ENCODE measurements at regions not wholly inside any gene's neighbourhood (a gene's known extent, or its start where the extent isn't known, plus 50 kb on each side); places are given as distances from the start of the nearest gene placed in this dataset.

GRCh38 chr1:199687321-199687720, 340.2 kb upstream of the NR5A2 start:
- Histone ChIP-seq H3K36me3 (ENCODE audit: insufficient read depth, low read length) (no peaks in the 10 kb centered on the region), H3K4me1 (ENCODE audit: insufficient read depth, low read length) (peaks cover 40% of the 10 kb centered on the region), H3K9me3 (ENCODE audit: control insufficient read depth, insufficient read depth, low read length) (no peaks in the 10 kb centered on the region), H3K9ac (ENCODE audit: low read depth, low read length) (no peak overlapping the region)

DNA sequence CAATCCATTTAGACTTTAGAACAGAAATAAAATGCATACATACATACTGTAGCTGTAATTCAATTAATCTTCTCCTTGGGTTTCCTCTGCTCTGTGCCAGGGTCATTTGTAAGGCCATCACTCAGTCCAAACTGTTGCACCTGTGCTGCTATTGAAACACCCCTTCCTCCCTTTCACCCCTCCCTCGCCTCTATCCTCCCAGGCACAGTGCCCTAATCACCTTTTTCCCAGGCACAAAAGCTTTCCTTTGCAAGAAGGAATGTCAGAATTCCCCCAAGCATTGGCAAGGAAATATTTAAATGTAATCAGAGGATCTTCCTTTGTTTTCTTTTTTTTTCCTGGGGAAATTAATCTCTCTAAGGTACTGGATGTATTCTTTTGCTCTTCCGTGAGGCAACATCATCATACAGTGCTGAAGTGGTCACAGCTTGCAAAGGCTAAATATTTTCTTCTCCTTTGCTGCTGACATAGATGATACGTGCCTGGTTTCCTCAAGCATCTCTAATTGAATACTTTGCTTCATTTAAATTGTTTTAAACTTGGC, 339.3 kb upstream of the NR5A2 start:
- Histone ChIP-seq H3K4me1 (ENCODE audit: insufficient read depth, low read length) (peaks cover 40% of the 10 kb centered on the region), H3K9me3 (ENCODE audit: control insufficient read depth, insufficient read depth, low read length) (no peaks in the 10 kb centered on the region), H3K9ac (ENCODE audit: low read depth, low read length) (no peak overlapping the region)

DNA sequence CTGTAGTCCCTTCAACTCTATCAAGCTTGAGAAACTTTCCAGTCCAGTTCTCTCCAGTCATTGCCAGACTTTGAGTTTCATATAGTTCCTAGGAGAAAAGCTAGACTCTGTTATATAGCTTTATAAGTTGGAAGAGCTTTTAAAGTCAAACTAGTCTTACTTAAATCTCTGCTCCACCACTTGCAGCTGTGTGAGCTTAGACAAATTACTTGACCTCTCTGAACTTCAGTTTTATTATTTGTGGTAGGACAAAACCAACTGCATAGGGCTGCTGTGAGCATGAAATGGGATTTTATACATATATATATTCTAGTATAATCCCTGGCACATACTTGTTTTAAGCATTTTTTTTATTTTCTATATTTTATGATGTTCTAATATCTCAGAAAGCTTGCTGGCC, 338.7 kb upstream of the NR5A2 start:
- H3K4me1 ChIP-seq (ENCODE audit: insufficient read depth, low read length): peaks cover 40% of the 10 kb centered on the region
- no peaks in the 10 kb centered on the region for H3K9me3 ChIP-seq (ENCODE audit: control insufficient read depth, insufficient read depth, low read length)
- no peak overlapping the region for H3K9ac ChIP-seq (ENCODE audit: low read depth, low read length)
- H3K36me3 ChIP-seq (ENCODE audit: insufficient read depth, low read length): no peaks in the 10 kb centered on the region

More for the DNA sequence above, 339.3 kb upstream of the NR5A2 start:
- no peaks in the 10 kb centered on the region for H3K36me3 ChIP-seq (ENCODE audit: insufficient read depth, low read length)

DNA sequence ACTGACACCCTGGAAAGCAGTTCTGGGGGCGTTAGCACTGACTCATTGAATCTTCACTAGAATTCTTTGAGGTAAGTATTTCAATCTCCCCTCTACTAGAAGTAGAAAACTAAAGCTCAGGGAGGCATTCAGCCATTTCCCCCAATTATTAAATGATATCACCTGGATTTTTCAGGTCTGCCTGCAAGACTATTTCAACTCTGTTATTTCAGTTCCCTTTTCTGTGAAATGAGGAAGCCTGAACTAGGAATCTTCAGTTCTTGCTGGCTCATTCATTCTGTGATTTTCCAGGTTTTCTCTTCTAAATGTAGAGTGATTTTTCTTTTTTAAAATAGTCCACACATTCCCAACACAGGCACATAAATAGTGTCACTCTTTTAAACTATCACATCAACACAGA, 337.0 kb upstream of the NR5A2 start:
- no peaks in the 10 kb centered on the region for H3K9me3 ChIP-seq (ENCODE audit: control insufficient read depth, insufficient read depth, low read length)
- peaks cover 40% of the 10 kb centered on the region for H3K4me1 ChIP-seq (ENCODE audit: insufficient read depth, low read length)
- H3K36me3 ChIP-seq (ENCODE audit: insufficient read depth, low read length): no peaks in the 10 kb centered on the region
- H3K9ac ChIP-seq (ENCODE audit: low read depth, low read length): no peak overlapping the region

- Histone ChIP-seq H3K36me3 (ENCODE audit: insufficient read depth, low read length) (no peaks in the 10 kb centered on the region), H3K9ac (ENCODE audit: low read depth, low read length) (no peak overlapping the region), H3K9me3 (ENCODE audit: control insufficient read depth, insufficient read depth, low read length) (no peaks in the 10 kb centered on the region)
Measured at GRCh38 chr1:199691540-199691939, 336.0 kb upstream of the NR5A2 start.

GRCh38 chr1:199693724-199694123, 333.8 kb upstream of the NR5A2 start:
- Histone ChIP-seq H3K4me1 (ENCODE audit: insufficient read depth, low read length) (peaks cover 24% of the 10 kb centered on the region), H3K36me3 (ENCODE audit: insufficient read depth, low read length) (no peaks in the 10 kb centered on the region), H3K9ac (ENCODE audit: low read depth, low read length) (no peak overlapping the region), H3K9me3 (ENCODE audit: control insufficient read depth, insufficient read depth, low read length) (no peaks in the 10 kb centered on the region)

More at GRCh38 chr1:199691540-199691939, 336.0 kb upstream of the NR5A2 start:
- H3K4me1 ChIP-seq (ENCODE audit: insufficient read depth, low read length): peaks cover 40% of the 10 kb centered on the region

- peaks cover 6% of the 10 kb centered on the region; the same call in 1 of the 2 replicates for H3K4me1 ChIP-seq (ENCODE audit: insufficient read depth, low read length)
- H3K36me3 ChIP-seq (ENCODE audit: insufficient read depth, low read length): no peaks in the 10 kb centered on the region
- H3K9me3 ChIP-seq (ENCODE audit: control insufficient read depth, insufficient read depth, low read length): no peaks in the 10 kb centered on the region
- H3K9ac ChIP-seq (ENCODE audit: low read depth, low read length): no peak overlapping the region
Measured at GRCh38 chr1:199696225-199696624, 331.3 kb upstream of the NR5A2 start.

DNA sequence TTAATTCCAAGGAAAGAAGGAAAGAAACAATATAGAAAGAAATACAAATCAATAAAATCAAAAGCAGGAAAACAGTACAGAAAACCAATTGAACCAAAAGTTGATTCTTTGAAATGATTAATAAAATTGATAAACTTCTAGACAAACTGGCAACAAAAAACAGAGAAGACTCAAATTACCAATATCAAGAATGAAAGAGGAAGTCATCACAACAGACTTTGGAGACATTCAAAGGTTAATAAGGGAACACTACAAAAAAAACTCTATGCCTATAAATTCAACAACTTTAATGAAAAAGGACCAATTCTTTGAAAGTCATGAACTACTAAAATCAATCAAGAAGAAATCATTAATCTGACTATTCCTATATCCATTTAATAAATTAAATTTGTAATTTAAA, 329.3 kb upstream of the NR5A2 start:
- Histone ChIP-seq H3K9ac (ENCODE audit: low read depth, low read length) (no peak overlapping the region), H3K36me3 (ENCODE audit: insufficient read depth, low read length) (no peaks in the 10 kb centered on the region), H3K9me3 (ENCODE audit: control insufficient read depth, insufficient read depth, low read length) (no peaks in the 10 kb centered on the region), H3K4me1 (ENCODE audit: insufficient read depth, low read length) (no peaks in the 10 kb centered on the region)

- H3K4me1 ChIP-seq (ENCODE audit: insufficient read depth, low read length): no peaks in the 10 kb centered on the region
- no peak overlapping the region for H3K9ac ChIP-seq (ENCODE audit: low read depth, low read length)
- no peaks in the 10 kb centered on the region for H3K9me3 ChIP-seq (ENCODE audit: control insufficient read depth, insufficient read depth, low read length)
- no peaks in the 10 kb centered on the region for H3K36me3 ChIP-seq (ENCODE audit: insufficient read depth, low read length)
Measured at GRCh38 chr1:199700551-199700950, 327.0 kb upstream of the NR5A2 start.

- no peaks in the 10 kb centered on the region for H3K36me3 ChIP-seq (ENCODE audit: insufficient read depth, low read length)
- no peaks in the 10 kb centered on the region for H3K9me3 ChIP-seq (ENCODE audit: control insufficient read depth, insufficient read depth, low read length)
- H3K9ac ChIP-seq (ENCODE audit: low read depth, low read length): no peak overlapping the region
- H3K4me1 ChIP-seq (ENCODE audit: insufficient read depth, low read length): no peaks in the 10 kb centered on the region
Measured at GRCh38 chr1:199701726-199702125, 325.8 kb upstream of the NR5A2 start.

GRCh38 chr1:199704231-199704630, 323.3 kb upstream of the NR5A2 start:
- Histone ChIP-seq H3K9ac (ENCODE audit: low read depth, low read length) (no peak overlapping the region), H3K9me3 (ENCODE audit: control insufficient read depth, insufficient read depth, low read length) (no peaks in the 10 kb centered on the region), H3K36me3 (ENCODE audit: insufficient read depth, low read length) (no peaks in the 10 kb centered on the region), H3K4me1 (ENCODE audit: insufficient read depth, low read length) (no peaks in the 10 kb centered on the region)

GRCh38 chr1:199705825-199706224, 321.7 kb upstream of the NR5A2 start:
- Histone ChIP-seq H3K9ac (ENCODE audit: low read depth, low read length) (no peak overlapping the region), H3K4me1 (ENCODE audit: insufficient read depth, low read length) (no peaks in the 10 kb centered on the region), H3K9me3 (ENCODE audit: control insufficient read depth, insufficient read depth, low read length) (no peaks in the 10 kb centered on the region), H3K36me3 (ENCODE audit: insufficient read depth, low read length) (no peaks in the 10 kb centered on the region)

DNA sequence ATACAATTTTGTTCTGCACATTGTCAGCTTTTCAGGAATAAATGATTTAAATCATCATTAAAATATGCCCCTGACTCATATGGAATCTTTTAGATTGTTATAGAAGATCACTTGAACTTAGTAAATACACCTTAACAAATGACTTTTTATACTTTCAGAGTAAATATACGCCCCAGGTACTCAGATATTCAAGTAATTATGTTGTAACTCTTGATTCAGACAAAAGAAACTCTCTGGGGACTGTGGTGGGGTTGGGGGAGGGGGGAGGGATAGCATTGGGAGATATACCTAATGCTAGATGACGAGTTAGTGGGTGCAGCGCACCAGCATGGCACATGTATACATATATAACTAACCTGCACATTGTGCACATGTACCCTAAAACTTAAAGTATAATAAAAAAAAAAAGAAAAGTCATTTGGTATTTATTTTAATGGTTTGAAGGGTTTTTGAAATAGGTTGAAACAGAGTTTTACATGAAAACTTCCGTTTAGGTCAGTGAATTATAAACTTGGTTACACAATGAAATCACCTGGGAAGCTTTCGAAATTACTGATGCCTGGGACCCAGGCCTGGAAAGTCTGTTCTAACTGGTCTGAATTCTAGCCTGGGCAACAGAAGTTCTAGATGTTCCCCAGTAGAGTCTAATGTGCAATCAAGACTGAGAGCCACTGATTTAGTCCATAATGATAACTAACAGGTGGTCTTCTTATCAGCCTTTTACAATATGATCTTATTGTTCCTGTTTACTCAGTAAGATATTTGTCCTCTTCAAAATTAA, 320.5 kb upstream of the NR5A2 start:
- Histone ChIP-seq H3K36me3 (ENCODE audit: insufficient read depth, low read length) (no peaks in the 10 kb centered on the region), H3K9me3 (ENCODE audit: control insufficient read depth, insufficient read depth, low read length) (peaks cover 3% of the 10 kb centered on the region), H3K9ac (ENCODE audit: low read depth, low read length) (no peak overlapping the region), H3K4me1 (ENCODE audit: insufficient read depth, low read length) (no peaks in the 10 kb centered on the region)

GRCh38 chr1:199710974-199711373, 316.5 kb upstream of the NR5A2 start:
- Histone ChIP-seq H3K4me1 (ENCODE audit: insufficient read depth, low read length) (no peaks in the 10 kb centered on the region), H3K9me3 (ENCODE audit: control insufficient read depth, insufficient read depth, low read length) (peaks cover 3% of the 10 kb centered on the region), H3K36me3 (ENCODE audit: insufficient read depth, low read length) (no peaks in the 10 kb centered on the region), H3K9ac (ENCODE audit: low read depth, low read length) (no peak overlapping the region)

- Histone ChIP-seq H3K4me1 (ENCODE audit: insufficient read depth, low read length) (no peaks in the 10 kb centered on the region; the same call in 1 of the 2 replicates), H3K9ac (ENCODE audit: low read depth, low read length) (no peak overlapping the region)
Measured at GRCh38 chr1:199716729-199717128, 310.8 kb upstream of the NR5A2 start.

More at GRCh38 chr1:199716729-199717128, 310.8 kb upstream of the NR5A2 start:
- no peaks in the 10 kb centered on the region for H3K36me3 ChIP-seq (ENCODE audit: insufficient read depth, low read length)
- H3K9me3 ChIP-seq (ENCODE audit: control insufficient read depth, insufficient read depth, low read length): no peaks in the 10 kb centered on the region; the same call in none of the 2 replicates
